SK-N-SH (cell line): ENCODE measurements at regions not wholly inside any gene's neighbourhood (a gene's known extent, or its start where the extent isn't known, plus 50 kb on each side); places are given as distances from the start of the nearest gene placed in this dataset.

Experiments
- CTCF ChIA-PET: fragments of 300-600, 350-600 bp; formaldehyde crosslinking; extraction: SDS; loops from one replicate; lab custom pipeline; 2021; lab: Yijun Ruan, JAX
- POLR2A ChIA-PET: fragments of 350-600 bp; sonication (Branson Sonifier 250); formaldehyde crosslinking; extraction: SDS; loops from one replicate; lab custom pipeline; 2020; ENCODE audit warnings: antibody characterized with exemption, inconsistent platforms; lab: Yijun Ruan, JAX
- DNase-seq: peaks from one replicate; pipeline ENCODE4 v3.0.0; 2012
- H2AFZ ChIP-seq: fragments of 200-600 bp; sonication (generic); 2 replicates; pipeline ENCODE4 v1.8.1; 2016; ENCODE audit warnings: antibody characterized with exemption, mild to moderate bottlenecking, low read depth
- H3F3A ChIP-seq: fragments of 200-600 bp; sonication (generic); replicated peaks from 2 replicates; pipeline ENCODE3; 2016; ENCODE audit warnings: antibody characterized with exemption, mild to moderate bottlenecking; ENCODE audit not compliant: insufficient read depth
- H3K27ac ChIP-seq, 2 experiments: fragments of 200-500 bp in 1 of 2; fragments of 200-600 bp in 1 of 2; sonication (Bioruptor generic) in 1 of 2; sonication (generic), shearing (Covaris generic) in 1 of 2; 2 replicates each; pipeline versions ENCODE4 v1.5.1 to v1.6.1; 2014 to 2016; ENCODE audit warnings: low read depth in 2 of 2, inconsistent platforms in 1 of 2, low read length in 1 of 2, mild to moderate bottlenecking in 1 of 2, mixed read lengths in 1 of 2
- H3K27me3 ChIP-seq: fragments of 200-600 bp; sonication (generic), shearing (Covaris generic); 2 replicates; pipeline ENCODE4 v1.6.1; 2016; ENCODE audit warnings: mixed run types; ENCODE audit not compliant: insufficient read depth
- H3K36me3 ChIP-seq, 2 experiments: fragments of 200-500 bp in 1 of 2; fragments of 200-600 bp in 1 of 2; sonication (Bioruptor generic) in 1 of 2; sonication (generic) in 1 of 2; replicated peaks in 1 of 2; 2 replicates each; pipeline versions ENCODE3 to v1.5.1; 2014 to 2016; ENCODE audit warnings: low read length in 1 of 2, mild to moderate bottlenecking in 1 of 2; ENCODE audit not compliant: insufficient read depth in 2 of 2, control insufficient read depth in 1 of 2
- H3K4me1 ChIP-seq, 2 experiments: fragments of 200-500 bp in 1 of 2; fragments of 200-600 bp in 1 of 2; sonication (Bioruptor generic) in 1 of 2; sonication (generic), shearing (Covaris generic) in 1 of 2; 2 replicates each; pipeline versions ENCODE4 v1.5.1 to v1.6.1; 2014 to 2016; ENCODE audit warnings: low read depth in 1 of 2, low read length in 1 of 2, mixed run types in 1 of 2; ENCODE audit not compliant: insufficient read depth in 2 of 2, control insufficient read depth in 1 of 2
- H3K4me2 ChIP-seq: fragments of 200-600 bp; sonication (generic), shearing (Covaris generic); 2 replicates; pipeline ENCODE4 v1.6.1; 2017; ENCODE audit warnings: mixed run types
- H3K4me3 ChIP-seq, 2 experiments: fragments of 200-500 bp in 1 of 2; fragments of 200-600 bp in 1 of 2; sonication (Bioruptor generic) in 1 of 2; sonication (generic), shearing (Covaris generic) in 1 of 2; 2 replicates each; pipeline versions ENCODE4 v1.5.1 to v1.8.1; 2014 to 2016; ENCODE audit warnings: low read depth in 2 of 2, inconsistent platforms in 1 of 2, low read length in 1 of 2, mild to moderate bottlenecking in 1 of 2, mixed read lengths in 1 of 2, moderate library complexity in 1 of 2
- H3K79me2 ChIP-seq: fragments of 200-600 bp; sonication (generic); 2 replicates; pipeline ENCODE4 v1.8.1; 2017; ENCODE audit warnings: mild to moderate bottlenecking; ENCODE audit not compliant: insufficient read depth
- H3K9ac ChIP-seq: fragments of 200-600 bp; sonication (generic); 2 replicates; pipeline ENCODE4 v1.6.1; 2017; ENCODE audit warnings: mixed run types
- H3K9me2 ChIP-seq: fragments of 200-600 bp; sonication (generic); 2 replicates; pipeline ENCODE4 v1.6.1; 2017; ENCODE audit warnings: mixed run types
- H3K9me3 ChIP-seq: fragments of 200-600 bp; sonication (generic); 2 replicates; pipeline ENCODE4 v1.6.1; 2017; ENCODE audit warnings: mixed run types, mild to moderate bottlenecking, moderate library complexity
- H4K20me1 ChIP-seq: fragments of 200-600 bp; sonication (generic); 2 replicates; pipeline ENCODE4 v1.6.1; 2017; ENCODE audit warnings: mild to moderate bottlenecking, mixed run types; ENCODE audit not compliant: insufficient read depth
- CHD2 ChIP-seq: fragments of 150-350 bp; IDR thresholded peaks from 2 replicates; pipeline ENCODE4 v1.6.1; 2018; ENCODE audit warnings: low read length; ENCODE audit not compliant: partially characterized antibody
- ELF1 ChIP-seq: IDR thresholded peaks from 2 replicates; pipeline ENCODE4 v1.4.0; 2012
- EZH2phosphoT487 ChIP-seq: fragments of 200-600 bp; sonication (generic); IDR thresholded peaks from 2 replicates; pipeline ENCODE4 v1.6.1; 2017; ENCODE audit warnings: low read depth, mixed run types, mild to moderate bottlenecking, antibody characterized with exemption, moderate library complexity, borderline replicate concordance
- FOSL2 ChIP-seq: IDR thresholded peaks from 2 replicates; pipeline ENCODE4 v1.4.0; 2012; ENCODE audit warnings: low read depth, mild to moderate bottlenecking, moderate library complexity, borderline replicate concordance
- FOXM1 ChIP-seq: IDR thresholded peaks from 2 replicates; pipeline ENCODE4 v1.4.0; 2012; ENCODE audit warnings: low read depth, mild to moderate bottlenecking
- JUND ChIP-seq: IDR thresholded peaks from 2 replicates; pipeline ENCODE4 v1.4.0; 2012
- MEF2A ChIP-seq: IDR thresholded peaks from 2 replicates; pipeline ENCODE4 v1.4.0; 2012; ENCODE audit warnings: low read depth, borderline replicate concordance
- NFIC ChIP-seq: IDR thresholded peaks from 2 replicates; pipeline ENCODE4 v1.4.0; 2012; ENCODE audit warnings: borderline replicate concordance
- NRF1 ChIP-seq: IDR thresholded peaks from 2 replicates; pipeline ENCODE4 v1.6.1; 2012; ENCODE audit warnings: low read depth, mild to moderate bottlenecking, low read length
- POLR2AphosphoS5 ChIP-seq: IDR thresholded peaks from 2 replicates; pipeline ENCODE4 v1.6.1; 2012; ENCODE audit warnings: low read depth, low read length
- RCOR1 ChIP-seq: fragments of 150-350 bp; IDR thresholded peaks from 2 replicates; pipeline ENCODE4 v1.6.1; 2017; ENCODE audit warnings: antibody characterized with exemption, low read length
- REST ChIP-seq: IDR thresholded peaks from 2 replicates; pipeline ENCODE4 v1.6.1; 2012; ENCODE audit warnings: mild to moderate bottlenecking, low read depth, low read length, moderate library complexity
- RFX5 ChIP-seq: IDR thresholded peaks from 2 replicates; pipeline ENCODE4 v1.6.1; 2012; ENCODE audit warnings: mild to moderate bottlenecking, improper control_type of control experiment, low read length
- SIN3A ChIP-seq: IDR thresholded peaks from 2 replicates; pipeline ENCODE4 v1.6.1; 2012; ENCODE audit warnings: low read depth, mild to moderate bottlenecking, low read length, moderate library complexity, borderline replicate concordance
- SMC3 ChIP-seq: IDR thresholded peaks from 2 replicates; pipeline ENCODE4 v1.6.1; 2012; ENCODE audit warnings: low read depth, low read length, improper control_type of control experiment
- TEAD4 ChIP-seq: IDR thresholded peaks from 2 replicates; pipeline ENCODE4 v1.4.0; 2012; ENCODE audit warnings: mild to moderate bottlenecking, borderline replicate concordance; ENCODE audit not compliant: insufficient read depth
- YY1 ChIP-seq: IDR thresholded peaks from 2 replicates; pipeline ENCODE4 v1.4.0; 2012; ENCODE audit warnings: low read depth, mild to moderate bottlenecking
- WGBS: methylation state at CpG from one replicate; pipeline ENCODE4 v1.1.6; 2017; ENCODE audit warnings: low lambda C conversion rate; 5-methylcytosine and 5-hydroxymethylcytosine counted together

GRCh38 chr17:72470121-72470705 lies 349.4 kb downstream of the SOX9 start:
- no peak overlapping the region for H3K4me3 ChIP-seq
- ChIA-PET CTCF (interaction anchor here (1.1 to 2.3 kb wide), 3 partner anchors 14 to 70 kb away, joined by 3 to 6 read pairs (median 4); no protein-coding TSS in a partner anchor), POLR2A (interaction anchor here (0.5 kb wide), 1 partner anchor 29 kb away, joined by 5 read pairs; no protein-coding TSS in a partner anchor)
- H3K4me1 ChIP-seq = peaks cover 5 to 6% of the 10 kb centered on the region in 2 experiments; a peak in 2 of 4 replicates
- H3K9me2 ChIP-seq = no peaks in the 10 kb centered on the region
- no peak overlapping the region for H3K9ac ChIP-seq
- H3K36me3 ChIP-seq = no peaks in the 10 kb centered on the region
- H4K20me1 ChIP-seq = no peaks in the 10 kb centered on the region
- H2AFZ ChIP-seq = no peak overlapping the region
- H3K4me2 ChIP-seq = no peak overlapping the region
- no peak for TF ChIP-seq NFIC
- no peak for TF ChIP-seq MEF2A
- no peak for TF ChIP-seq ELF1
- no peak for TF ChIP-seq FOSL2
- TF ChIP-seq JUND = no peak
- TF ChIP-seq REST = no peak
- TF ChIP-seq TEAD4 = no peak
- no peak for TF ChIP-seq POLR2AphosphoS5
- TF ChIP-seq RCOR1 = no peak
- no peak for TF ChIP-seq FOXM1
- TF ChIP-seq RFX5 = no peak
- no peak for TF ChIP-seq SIN3A
- no peak for TF ChIP-seq NRF1
- no peak for TF ChIP-seq CHD2
- TF ChIP-seq SMC3 = no peak
- H3K79me2 ChIP-seq = peaks cover 10% of the 10 kb centered on the region
- no peak overlapping the region for H3K27ac ChIP-seq
- H3F3A ChIP-seq = peaks cover 11% of the 10 kb centered on the region
- no peak for DNase-seq
- H3K27me3 ChIP-seq = no peaks in the 10 kb centered on the region
- no peaks in the 10 kb centered on the region for H3K9me3 ChIP-seq
- WGBS = 83% methylated on average over 11 of the region's 11 CpGs

- H3K79me2 ChIP-seq = peaks cover 10% of the 10 kb centered on the region
- no peak overlapping the region for H2AFZ ChIP-seq
- no peak for DNase-seq
- TF ChIP-seq POLR2AphosphoS5 (no peak), RCOR1 (no peak), YY1 (no peak), SIN3A (no peak), EZH2phosphoT487 (no peak)
- TF ChIP-seq, all 33 proteins: peak for 0
- ChIA-PET POLR2A (no interaction called here), CTCF (interaction anchor here (0.8 to 2.3 kb wide), 4 partner anchors 14 to 69 kb away, joined by 3 to 6 read pairs (median 4); no protein-coding TSS in a partner anchor)
- H3F3A ChIP-seq = peaks cover 10% of the 10 kb centered on the region
- H3K9me2 ChIP-seq = no peaks in the 10 kb centered on the region
- H3K27me3 ChIP-seq = no peaks in the 10 kb centered on the region
- no peak overlapping the region for H3K9ac ChIP-seq
- H3K4me3 ChIP-seq = no peak overlapping the region
- no peaks in the 10 kb centered on the region for H4K20me1 ChIP-seq
- H3K36me3 ChIP-seq = no peaks in the 10 kb centered on the region
- no peak overlapping the region for H3K4me2 ChIP-seq
- WGBS = 97% methylated on average over 2 of the region's 2 CpGs
- no peaks in the 10 kb centered on the region for H3K9me3 ChIP-seq
- H3K27ac ChIP-seq = no peak overlapping the region
- H3K4me1 ChIP-seq = peaks cover 3 to 4% of the 10 kb centered on the region in 2 experiments; a peak in 2 of 4 replicates
These were observed 349.9 kb downstream of the SOX9 start for GRCh38 chr17:72470734-72471133.
